ENCODE measurements at regions not wholly inside any gene's neighbourhood (a gene's known extent, or its start where the extent isn't known, plus 50 kb on each side); places are given as distances from the start of the nearest gene placed in this dataset.

- DNase-seq (ENCODE audit: low spot score in 2 of 2) = no peak
- no peaks in the 10 kb centered on the region for H3K27me3 ChIP-seq
- WGBS, 2 donors = 75 to 79% methylated on average over 8 of the region's 8 CpGs
- no peaks in the 10 kb centered on the region for H3K9me3 ChIP-seq
- H3K27ac ChIP-seq = no peak overlapping the region
- TF ChIP-seq EP300 (IDR thresholded peaks at IDR 0.05) (no peak), POLR2A (IDR thresholded peaks at IDR 0.05) (no peak)
- TF ChIP-seq, protein P1, sequence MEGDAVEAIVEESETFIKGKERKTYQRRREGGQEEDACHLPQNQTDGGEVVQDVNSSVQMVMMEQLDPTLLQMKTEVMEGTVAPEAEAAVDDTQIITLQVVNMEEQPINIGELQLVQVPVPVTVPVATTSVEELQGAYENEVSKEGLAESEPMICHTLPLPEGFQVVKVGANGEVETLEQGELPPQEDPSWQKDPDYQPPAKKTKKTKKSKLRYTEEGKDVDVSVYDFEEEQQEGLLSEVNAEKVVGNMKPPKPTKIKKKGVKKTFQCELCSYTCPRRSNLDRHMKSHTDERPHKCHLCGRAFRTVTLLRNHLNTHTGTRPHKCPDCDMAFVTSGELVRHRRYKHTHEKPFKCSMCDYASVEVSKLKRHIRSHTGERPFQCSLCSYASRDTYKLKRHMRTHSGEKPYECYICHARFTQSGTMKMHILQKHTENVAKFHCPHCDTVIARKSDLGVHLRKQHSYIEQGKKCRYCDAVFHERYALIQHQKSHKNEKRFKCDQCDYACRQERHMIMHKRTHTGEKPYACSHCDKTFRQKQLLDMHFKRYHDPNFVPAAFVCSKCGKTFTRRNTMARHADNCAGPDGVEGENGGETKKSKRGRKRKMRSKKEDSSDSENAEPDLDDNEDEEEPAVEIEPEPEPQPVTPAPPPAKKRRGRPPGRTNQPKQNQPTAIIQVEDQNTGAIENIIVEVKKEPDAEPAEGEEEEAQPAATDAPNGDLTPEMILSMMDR (IDR thresholded peaks at IDR 0.05) = no peak
- H3K4me3 ChIP-seq = no peak overlapping the region
- no peaks in the 10 kb centered on the region for H3K4me1 ChIP-seq
- no peaks in the 10 kb centered on the region for H3K36me3 ChIP-seq
These were observed 109.1 kb upstream of the LRIG1 start for GRCh38 chr3:66609660-66610561.

DNA sequence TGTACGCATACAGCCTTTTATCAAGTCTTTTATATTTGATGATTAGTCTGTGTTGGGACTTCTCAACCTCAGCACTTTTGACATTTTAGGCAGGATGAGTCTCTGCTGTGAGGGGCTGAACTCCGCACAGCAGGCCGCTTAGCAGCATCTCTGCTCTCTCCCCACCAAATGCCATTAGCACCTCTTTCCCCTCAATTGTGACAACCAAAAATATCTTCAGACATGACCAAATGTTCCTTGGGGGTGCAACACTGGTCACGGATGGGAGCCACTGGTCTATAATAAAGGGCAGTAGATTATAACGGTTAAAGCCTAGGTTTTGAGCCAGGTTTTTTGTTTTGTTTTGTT lies 109.7 kb upstream of the LRIG1 start:
- H3K4me3 ChIP-seq = no peak overlapping the region
- H3K4me1 ChIP-seq = no peaks in the 10 kb centered on the region
- 95% methylated on average over 5 of the region's 5 CpGs for WGBS, 2 donors
- H3K9me3 ChIP-seq = no peaks in the 10 kb centered on the region
- H3K27ac ChIP-seq = no peak overlapping the region
- no peak for DNase-seq (ENCODE audit: low spot score in 2 of 2)
- no peaks in the 10 kb centered on the region for H3K36me3 ChIP-seq
- TF ChIP-seq POLR2A (IDR thresholded peaks at IDR 0.05) (no peak), EP300 (IDR thresholded peaks at IDR 0.05) (no peak)
- TF ChIP-seq, protein P1 (IDR thresholded peaks at IDR 0.05) = no peak
- H3K27me3 ChIP-seq = no peaks in the 10 kb centered on the region

- peaks cover 0 to 16% (median 0%) of the 10 kb centered on the region in 4 donors for H3K4me1 ChIP-seq
- H3K4me3 ChIP-seq = no peak overlapping the region
- no peak for DNase-seq (ENCODE audit: low spot score in 2 of 2)
- H3K27me3 ChIP-seq = no peaks in the 10 kb centered on the region
- no peak for TF ChIP-seq POLR2A (IDR thresholded peaks at IDR 0.05)
- no peak for TF ChIP-seq EP300 (IDR thresholded peaks at IDR 0.05)
- TF ChIP-seq, protein P1 (IDR thresholded peaks at IDR 0.05) = no peak
- H3K27ac ChIP-seq = no peak overlapping the region
- WGBS, 2 donors = 72 to 82% methylated on average over 5 of the region's 5 CpGs
- H3K9me3 ChIP-seq = no peaks in the 10 kb centered on the region
- no peaks in the 10 kb centered on the region for H3K36me3 ChIP-seq
These were observed 115.0 kb upstream of the LRIG1 start for GRCh38 chr3:66615643-66616301.

DNA sequence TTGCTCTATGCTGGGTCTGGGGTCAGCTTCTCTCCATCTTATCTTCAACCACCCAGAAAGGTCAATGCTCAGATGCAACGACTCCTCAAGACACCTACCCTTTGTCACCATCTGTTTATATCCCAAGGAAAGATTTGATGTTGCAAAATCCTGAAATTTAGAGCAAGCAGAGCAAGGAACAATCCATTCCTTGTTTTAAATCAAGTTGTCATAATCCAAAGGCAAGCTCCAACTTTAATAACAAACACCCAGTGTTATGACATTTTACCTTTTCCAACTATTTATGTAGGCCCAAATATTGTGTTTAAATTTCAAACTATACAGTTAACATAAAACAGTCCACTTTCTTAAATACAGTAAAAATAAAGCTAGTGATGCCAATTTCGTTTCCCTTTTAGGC lies 116.5 kb upstream of the LRIG1 start:
- TF ChIP-seq, protein P1 (IDR thresholded peaks at IDR 0.05) = no peak
- TF ChIP-seq POLR2A (IDR thresholded peaks at IDR 0.05) (no peak), EP300 (IDR thresholded peaks at IDR 0.05) (no peak)
- H3K9me3 ChIP-seq = no peaks in the 10 kb centered on the region
- WGBS, 2 donors = 48 to 59% methylated on average over 2 of the region's 2 CpGs
- no peak for DNase-seq (ENCODE audit: low spot score in 2 of 2)
- H3K4me3 ChIP-seq = no peak overlapping the region
- peak overlapping the region in 1 of 4 donors; percentile 58 for H3K27ac ChIP-seq
- H3K4me1 ChIP-seq = peaks cover 0 to 16% (median 0%) of the 10 kb centered on the region in 4 donors
- H3K27me3 ChIP-seq = no peaks in the 10 kb centered on the region
- H3K36me3 ChIP-seq = no peaks in the 10 kb centered on the region

DNA sequence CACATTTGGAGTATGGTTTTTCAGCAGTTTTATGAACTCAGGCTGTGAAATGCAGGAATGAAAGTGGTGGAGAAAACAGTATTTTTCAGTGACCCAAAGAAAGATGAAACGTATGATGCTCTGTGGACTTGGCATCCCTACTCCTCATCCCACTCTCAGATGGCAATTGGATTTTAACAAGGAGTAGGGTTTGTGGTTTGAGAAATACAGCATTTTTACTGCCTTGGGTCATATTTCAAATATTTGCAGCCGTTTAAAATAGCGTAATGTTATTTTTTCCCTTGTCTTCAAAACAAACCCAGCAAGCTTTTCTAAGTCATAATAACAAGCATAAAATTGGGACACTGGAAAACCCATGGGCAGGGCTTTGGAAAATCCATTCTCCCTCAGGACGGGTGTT lies 117.2 kb upstream of the LRIG1 start:
- Histone ChIP-seq H3K4me3 (no peak overlapping the region), H3K27me3 (no peaks in the 10 kb centered on the region), H3K9me3 (no peaks in the 10 kb centered on the region), H3K36me3 (no peaks in the 10 kb centered on the region), H3K27ac (peak overlapping the region in 1 of 4 donors; percentile 58), H3K4me1 (peaks cover 0 to 16% (median 0%) of the 10 kb centered on the region in 4 donors)
- DNase-seq (ENCODE audit: low spot score in 2 of 2) = no peak
- WGBS, 2 donors = 48 to 55% methylated on average over 4 of the region's 4 CpGs
- no peak for TF ChIP-seq POLR2A (IDR thresholded peaks at IDR 0.05)
- TF ChIP-seq, protein P1 (IDR thresholded peaks at IDR 0.05) = no peak
- no peak for TF ChIP-seq EP300 (IDR thresholded peaks at IDR 0.05)
